Spleen (tissue), 7 donors: ENCODE measurements at regions not wholly inside any gene's neighbourhood (a gene's known extent, or its start where the extent isn't known, plus 50 kb on each side); places are given as distances from the start of the nearest gene placed in this dataset.

ENCODE experiments used
- CTCF ChIP-seq, 11 experiments: fragments of 200-600 bp in 7 of 11; fragments of 450-650 bp in 4 of 11; sonication (generic) in 4 of 11; IDR thresholded peaks in 8 of 11; conservative IDR thresholded peaks in 3 of 11; 1 replicate in 7 of 11; 2 replicates in 4 of 11; pipeline versions ENCODE4 v1.4.0 to v1.8.0; 2016 to 2021; ENCODE audit warnings: antibody characterized with exemption in 11 of 11, inconsistent platforms in 4 of 11, mild to moderate bottlenecking in 1 of 11
- POLR2A ChIP-seq, 3 donors: fragments of 450-650 bp; IDR thresholded peaks; one replicate each; pipeline ENCODE4 v1.5.1; 2017; ENCODE audit warnings: antibody characterized with exemption in 3 of 3, mild to moderate bottlenecking in 1 of 3
- donor health status: DM: no; HTN: no; CAD: no; lungs with moderate emphysema.
- donor health status: DM: no; HTN: no; CAD: no.
- donor health status: DM: no; HTN: no; CAD: no.

GRCh38 chr4:100894339-100894870, 376.6 kb upstream of the EMCN start:
- TF ChIP-seq POLR2A (IDR thresholded peaks at IDR 0.05), result no peak
- no peak for TF ChIP-seq CTCF (IDR thresholded peaks at IDR 0.05 in 8 of 11, conservative IDR thresholded peaks at IDR 0.05 in 3 of 11)
